OCI-LY1 (cell line): ENCODE measurements at regions not wholly inside any gene's neighbourhood (a gene's known extent, or its start where the extent isn't known, plus 50 kb on each side); places are given as distances from the start of the nearest gene placed in this dataset.

ENCODE experiments used
- H2AFZ ChIP-seq: fragments of 200-600 bp; sonication (generic), shearing (Covaris generic); 2 replicates; pipeline ENCODE4 v1.6.0; 2014; ENCODE audit warnings: antibody characterized with exemption, mild to moderate bottlenecking, low read length
- H3F3A ChIP-seq: fragments of 200-600 bp; sonication (generic), shearing (Covaris generic); 2 replicates; pipeline ENCODE4 v1.6.0; 2014; ENCODE audit warnings: mild to moderate bottlenecking, antibody characterized with exemption, low read length, moderate library complexity; ENCODE audit not compliant: insufficient read depth
- H3K27ac ChIP-seq: fragments of 200-600 bp; sonication (generic); 2 replicates; pipeline ENCODE4 v1.5.1; 2014; ENCODE audit warnings: low read length, mixed run types, mild to moderate bottlenecking, low read depth; ENCODE audit not compliant: poor library complexity, severe bottlenecking
- H3K27me3 ChIP-seq: fragments of 200-600 bp; sonication (generic); 2 replicates; pipeline ENCODE4 v1.6.0; 2014; ENCODE audit warnings: antibody characterized with exemption, mild to moderate bottlenecking, low read length, moderate library complexity; ENCODE audit not compliant: insufficient read depth
- H3K36me3 ChIP-seq: fragments of 200-600 bp; sonication (generic); 2 replicates; pipeline ENCODE4 v1.6.1; 2014; ENCODE audit warnings: mild to moderate bottlenecking, antibody characterized with exemption, low read length, moderate library complexity, mixed read lengths; ENCODE audit not compliant: insufficient read depth
- H3K4me1 ChIP-seq: fragments of 200-600 bp; sonication (generic); 2 replicates; pipeline ENCODE4 v1.5.1; 2014; ENCODE audit warnings: mild to moderate bottlenecking, low read length, moderate library complexity; ENCODE audit not compliant: insufficient read depth, severe bottlenecking
- H3K4me2 ChIP-seq: fragments of 200-600 bp; sonication (generic), shearing (Covaris generic); 2 replicates; pipeline ENCODE4 v1.6.1; 2014; ENCODE audit warnings: low read length
- H3K4me3 ChIP-seq: fragments of 200-600 bp; sonication (generic); 2 replicates; pipeline ENCODE4 v1.5.1; 2014; ENCODE audit warnings: low read length, low read depth, mild to moderate bottlenecking, mixed read lengths; ENCODE audit not compliant: poor library complexity, severe bottlenecking
- H3K79me2 ChIP-seq: fragments of 200-600 bp; shearing (Covaris generic); 2 replicates; pipeline ENCODE4 v1.6.1; 2016; ENCODE audit warnings: mixed run types, low read length, mixed read lengths; ENCODE audit not compliant: insufficient read depth
- H3K9ac ChIP-seq: fragments of 200-600 bp; sonication (generic), shearing (Covaris generic); 2 replicates; pipeline ENCODE4 v1.6.1; 2014; ENCODE audit warnings: mild to moderate bottlenecking, low read length, mixed read lengths
- H3K9me2 ChIP-seq: fragments of 200-600 bp; sonication (generic), shearing (Covaris generic); 2 replicates; pipeline ENCODE4 v1.6.1; 2014; ENCODE audit warnings: low read depth, mild to moderate bottlenecking, low read length, mixed read lengths
- H3K9me3 ChIP-seq: fragments of 200-600 bp; shearing (Covaris generic); 2 replicates; pipeline ENCODE4 v1.6.1; 2014; ENCODE audit warnings: low read length, mixed read lengths
- H4K20me1 ChIP-seq: fragments of 200-600 bp; sonication (generic), shearing (Covaris generic); 2 replicates; pipeline ENCODE4 v1.6.0; 2016; ENCODE audit warnings: mild to moderate bottlenecking, low read length; ENCODE audit not compliant: insufficient read depth
- EZH2 ChIP-seq: fragments of 200-600 bp; sonication (generic), shearing (Covaris generic); IDR thresholded peaks from 2 replicates; pipeline ENCODE4 v1.8.0; 2017; ENCODE audit warnings: borderline replicate concordance, mixed run types, mild to moderate bottlenecking, antibody characterized with exemption, low read length, moderate library complexity, mixed read lengths
- TF ChIP-seq, protein P1 (sequence below): fragments of 200-600 bp; sonication (generic), shearing (Covaris generic); IDR thresholded peaks from 2 replicates; pipeline ENCODE4 v1.5.1; 2017; ENCODE audit warnings: mild to moderate bottlenecking, antibody characterized with exemption, low read length, moderate library complexity, mixed read lengths

- Histone ChIP-seq H3K9me3 (no peaks in the 10 kb centered on the region), H3K4me3 (no peak overlapping the region), H3F3A (no peaks in the 10 kb centered on the region), H3K4me2 (no peak overlapping the region), H3K27ac (no peak overlapping the region), H3K9ac (no peak overlapping the region), H3K79me2 (no peaks in the 10 kb centered on the region), H3K4me1 (no peaks in the 10 kb centered on the region), H4K20me1 (no peaks in the 10 kb centered on the region), H3K36me3 (no peaks in the 10 kb centered on the region), H3K27me3 (no peaks in the 10 kb centered on the region), H3K9me2 (no peaks in the 10 kb centered on the region), H2AFZ (no peak overlapping the region)
- TF ChIP-seq, protein P1, sequence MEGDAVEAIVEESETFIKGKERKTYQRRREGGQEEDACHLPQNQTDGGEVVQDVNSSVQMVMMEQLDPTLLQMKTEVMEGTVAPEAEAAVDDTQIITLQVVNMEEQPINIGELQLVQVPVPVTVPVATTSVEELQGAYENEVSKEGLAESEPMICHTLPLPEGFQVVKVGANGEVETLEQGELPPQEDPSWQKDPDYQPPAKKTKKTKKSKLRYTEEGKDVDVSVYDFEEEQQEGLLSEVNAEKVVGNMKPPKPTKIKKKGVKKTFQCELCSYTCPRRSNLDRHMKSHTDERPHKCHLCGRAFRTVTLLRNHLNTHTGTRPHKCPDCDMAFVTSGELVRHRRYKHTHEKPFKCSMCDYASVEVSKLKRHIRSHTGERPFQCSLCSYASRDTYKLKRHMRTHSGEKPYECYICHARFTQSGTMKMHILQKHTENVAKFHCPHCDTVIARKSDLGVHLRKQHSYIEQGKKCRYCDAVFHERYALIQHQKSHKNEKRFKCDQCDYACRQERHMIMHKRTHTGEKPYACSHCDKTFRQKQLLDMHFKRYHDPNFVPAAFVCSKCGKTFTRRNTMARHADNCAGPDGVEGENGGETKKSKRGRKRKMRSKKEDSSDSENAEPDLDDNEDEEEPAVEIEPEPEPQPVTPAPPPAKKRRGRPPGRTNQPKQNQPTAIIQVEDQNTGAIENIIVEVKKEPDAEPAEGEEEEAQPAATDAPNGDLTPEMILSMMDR: no peak
- no peak for TF ChIP-seq EZH2
Measured at GRCh38 chr3:154029926-154030325, 91.3 kb upstream of the ARHGEF26 start.

DNA sequence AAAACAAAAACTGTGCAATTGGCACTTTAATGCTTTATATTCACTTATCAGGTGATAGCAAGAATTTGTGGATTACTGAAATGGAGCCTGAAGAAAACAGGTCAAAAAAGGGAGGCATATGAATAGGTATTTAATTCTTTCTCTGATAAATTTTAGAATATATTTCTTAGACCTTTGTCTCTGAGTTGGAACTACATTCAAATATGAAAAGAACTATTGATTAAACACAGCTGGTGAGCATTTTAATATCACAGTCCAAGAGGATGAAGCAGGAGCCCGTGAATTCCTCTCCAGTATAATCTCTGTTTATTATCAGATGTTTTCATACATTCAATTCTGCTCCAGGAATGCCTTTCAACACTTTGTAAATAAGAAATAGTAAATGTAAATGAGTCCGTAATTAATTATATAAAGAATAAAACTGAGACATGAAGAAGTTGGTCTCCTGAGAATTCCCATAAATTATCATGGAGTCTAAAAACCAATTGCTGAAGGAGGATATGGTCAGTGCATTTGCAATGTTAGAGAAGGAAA lies 86.3 kb upstream of the ARHGEF26 start:
- no peaks in the 10 kb centered on the region for H3F3A ChIP-seq
- no peak overlapping the region for H3K4me2 ChIP-seq
- no peak for TF ChIP-seq EZH2
- TF ChIP-seq, protein P1: no peak
- H4K20me1 ChIP-seq: no peaks in the 10 kb centered on the region
- no peak overlapping the region for H3K9ac ChIP-seq
- H3K9me2 ChIP-seq: no peaks in the 10 kb centered on the region
- no peaks in the 10 kb centered on the region for H3K79me2 ChIP-seq
- H3K4me3 ChIP-seq: no peak overlapping the region
- H3K27me3 ChIP-seq: no peaks in the 10 kb centered on the region
- no peaks in the 10 kb centered on the region for H3K4me1 ChIP-seq
- H3K9me3 ChIP-seq: no peaks in the 10 kb centered on the region
- H3K36me3 ChIP-seq: no peaks in the 10 kb centered on the region
- H3K27ac ChIP-seq: no peak overlapping the region
- no peak overlapping the region for H2AFZ ChIP-seq

DNA sequence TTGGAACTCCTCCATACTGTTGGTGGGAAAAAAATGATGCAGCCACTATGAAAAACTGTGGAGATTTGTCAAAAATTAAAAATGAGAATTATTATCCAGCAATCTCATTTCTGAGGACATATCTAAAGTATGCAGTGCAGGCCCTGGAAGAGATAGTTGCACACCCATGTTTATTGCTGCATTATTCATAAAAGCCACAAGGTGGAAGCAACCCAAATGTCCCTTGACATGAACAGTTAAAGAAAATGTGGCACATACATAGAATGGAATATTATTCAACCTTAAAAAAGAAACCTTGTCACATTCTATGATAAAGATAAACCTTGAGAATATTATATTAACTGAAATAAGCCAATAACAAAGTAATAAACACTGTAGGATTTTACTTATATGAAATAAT lies 80.9 kb upstream of the ARHGEF26 start:
- Histone ChIP-seq H3K27ac (no peak overlapping the region), H2AFZ (no peak overlapping the region), H3K36me3 (no peaks in the 10 kb centered on the region), H3K9me3 (no peaks in the 10 kb centered on the region), H3F3A (no peaks in the 10 kb centered on the region), H3K4me1 (no peaks in the 10 kb centered on the region), H4K20me1 (no peaks in the 10 kb centered on the region), H3K4me3 (no peak overlapping the region), H3K9ac (no peak overlapping the region), H3K9me2 (no peaks in the 10 kb centered on the region), H3K4me2 (no peak overlapping the region), H3K27me3 (no peaks in the 10 kb centered on the region), H3K79me2 (no peaks in the 10 kb centered on the region)
- no peak for TF ChIP-seq EZH2
- TF ChIP-seq, protein P1: peak; percentile 62
